Loucy (cell line): ENCODE measurements at regions not wholly inside any gene's neighbourhood (a gene's known extent, or its start where the extent isn't known, plus 50 kb on each side); places are given as distances from the start of the nearest gene placed in this dataset.

Experiments used
- EZH2phosphoT487 ChIP-seq: fragments of 200-600 bp; IDR thresholded peaks from 2 replicates; pipeline ENCODE4 v1.6.1; 2018; ENCODE audit warnings: antibody characterized with exemption, mild to moderate bottlenecking, moderate library complexity, borderline replicate concordance
- TF ChIP-seq, protein P1 (sequence below): fragments of 200-600 bp; sonication (generic); conservative IDR thresholded peaks from 2 replicates; pipeline ENCODE4 v1.5.1; 2014; ENCODE audit warnings: mild to moderate bottlenecking, antibody characterized with exemption, low read length

DNA sequence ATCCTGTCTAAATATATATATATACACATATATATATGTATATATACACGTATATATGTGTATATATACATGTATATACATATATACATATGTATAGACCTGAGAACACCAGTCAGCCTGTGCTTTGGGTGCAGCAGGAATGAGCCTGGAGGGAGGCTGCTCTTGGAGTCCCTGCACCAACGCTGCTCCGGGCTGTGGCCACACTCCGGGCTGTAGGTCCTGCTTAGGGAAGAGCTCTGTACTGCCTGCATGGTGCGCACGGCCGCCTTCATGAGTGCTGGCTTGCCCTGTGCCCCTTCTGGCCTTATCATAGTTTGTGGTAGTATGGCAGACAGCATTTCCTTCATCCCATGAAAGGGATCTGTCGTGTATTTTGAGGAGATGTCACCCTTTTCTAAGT, 360.9 kb downstream of the TDRD15 start:
- TF ChIP-seq, protein P1, sequence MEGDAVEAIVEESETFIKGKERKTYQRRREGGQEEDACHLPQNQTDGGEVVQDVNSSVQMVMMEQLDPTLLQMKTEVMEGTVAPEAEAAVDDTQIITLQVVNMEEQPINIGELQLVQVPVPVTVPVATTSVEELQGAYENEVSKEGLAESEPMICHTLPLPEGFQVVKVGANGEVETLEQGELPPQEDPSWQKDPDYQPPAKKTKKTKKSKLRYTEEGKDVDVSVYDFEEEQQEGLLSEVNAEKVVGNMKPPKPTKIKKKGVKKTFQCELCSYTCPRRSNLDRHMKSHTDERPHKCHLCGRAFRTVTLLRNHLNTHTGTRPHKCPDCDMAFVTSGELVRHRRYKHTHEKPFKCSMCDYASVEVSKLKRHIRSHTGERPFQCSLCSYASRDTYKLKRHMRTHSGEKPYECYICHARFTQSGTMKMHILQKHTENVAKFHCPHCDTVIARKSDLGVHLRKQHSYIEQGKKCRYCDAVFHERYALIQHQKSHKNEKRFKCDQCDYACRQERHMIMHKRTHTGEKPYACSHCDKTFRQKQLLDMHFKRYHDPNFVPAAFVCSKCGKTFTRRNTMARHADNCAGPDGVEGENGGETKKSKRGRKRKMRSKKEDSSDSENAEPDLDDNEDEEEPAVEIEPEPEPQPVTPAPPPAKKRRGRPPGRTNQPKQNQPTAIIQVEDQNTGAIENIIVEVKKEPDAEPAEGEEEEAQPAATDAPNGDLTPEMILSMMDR: no peak
- TF ChIP-seq EZH2phosphoT487: no peak
